ENCODE measurements at regions not wholly inside any gene's neighbourhood (a gene's known extent, or its start where the extent isn't known, plus 50 kb on each side); places are given as distances from the start of the nearest gene placed in this dataset.

DNA sequence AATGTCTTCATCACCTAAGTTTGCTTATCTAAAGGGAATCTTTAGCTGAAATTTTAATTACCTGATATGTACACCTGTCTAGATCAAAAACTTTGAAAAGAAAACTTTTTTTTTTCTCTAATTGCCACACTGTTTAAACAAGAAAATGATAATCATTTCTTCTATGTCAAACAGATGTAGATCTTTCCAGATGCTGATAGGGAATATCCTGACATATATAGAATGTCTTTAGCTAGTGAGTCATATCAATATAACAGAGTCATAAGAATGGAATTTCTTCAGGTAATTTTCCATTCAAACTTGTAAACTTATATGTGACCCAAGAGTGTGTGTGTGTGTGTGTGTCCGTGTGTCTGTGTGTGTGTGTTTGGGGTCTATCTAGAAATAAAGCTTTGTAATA is 271.9 kb downstream of the GPM6A start:
- DNase-seq (ENCODE audit: low read depth): peak; percentile 38
- H3K4me3 ChIP-seq (ENCODE audit: low read length): no peak overlapping the region
- TF ChIP-seq, protein P1, sequence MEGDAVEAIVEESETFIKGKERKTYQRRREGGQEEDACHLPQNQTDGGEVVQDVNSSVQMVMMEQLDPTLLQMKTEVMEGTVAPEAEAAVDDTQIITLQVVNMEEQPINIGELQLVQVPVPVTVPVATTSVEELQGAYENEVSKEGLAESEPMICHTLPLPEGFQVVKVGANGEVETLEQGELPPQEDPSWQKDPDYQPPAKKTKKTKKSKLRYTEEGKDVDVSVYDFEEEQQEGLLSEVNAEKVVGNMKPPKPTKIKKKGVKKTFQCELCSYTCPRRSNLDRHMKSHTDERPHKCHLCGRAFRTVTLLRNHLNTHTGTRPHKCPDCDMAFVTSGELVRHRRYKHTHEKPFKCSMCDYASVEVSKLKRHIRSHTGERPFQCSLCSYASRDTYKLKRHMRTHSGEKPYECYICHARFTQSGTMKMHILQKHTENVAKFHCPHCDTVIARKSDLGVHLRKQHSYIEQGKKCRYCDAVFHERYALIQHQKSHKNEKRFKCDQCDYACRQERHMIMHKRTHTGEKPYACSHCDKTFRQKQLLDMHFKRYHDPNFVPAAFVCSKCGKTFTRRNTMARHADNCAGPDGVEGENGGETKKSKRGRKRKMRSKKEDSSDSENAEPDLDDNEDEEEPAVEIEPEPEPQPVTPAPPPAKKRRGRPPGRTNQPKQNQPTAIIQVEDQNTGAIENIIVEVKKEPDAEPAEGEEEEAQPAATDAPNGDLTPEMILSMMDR (IDR thresholded peaks at IDR 0.05; ENCODE audit: insufficient read depth, low read depth, low read length, missing control alignments): no peak

DNA sequence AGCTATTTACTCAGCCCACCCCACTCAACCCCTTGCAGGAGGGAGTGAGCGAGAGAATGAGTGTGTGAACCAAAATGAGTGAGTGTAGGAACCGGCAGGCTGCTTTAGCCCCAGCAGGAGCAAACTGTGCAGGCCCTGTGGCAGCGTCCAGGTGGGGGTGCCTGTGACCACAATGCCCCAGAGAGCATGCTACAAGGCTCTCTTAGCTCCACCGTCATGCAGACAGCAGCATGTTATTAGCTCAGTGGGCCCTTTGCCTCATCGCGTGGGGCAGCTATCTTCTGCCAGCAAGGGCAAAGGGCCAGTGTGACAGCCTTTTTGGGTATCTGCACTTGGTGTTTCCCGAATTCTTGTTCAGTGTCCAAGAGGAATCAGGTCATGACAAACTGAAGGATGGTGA is 271.3 kb downstream of the GPM6A start:
- H3K4me3 ChIP-seq (ENCODE audit: low read length): no peak overlapping the region
- DNase-seq (ENCODE audit: low read depth): no peak
- TF ChIP-seq, protein P1 (IDR thresholded peaks at IDR 0.05; ENCODE audit: insufficient read depth, low read depth, low read length, missing control alignments): no peak

DNA sequence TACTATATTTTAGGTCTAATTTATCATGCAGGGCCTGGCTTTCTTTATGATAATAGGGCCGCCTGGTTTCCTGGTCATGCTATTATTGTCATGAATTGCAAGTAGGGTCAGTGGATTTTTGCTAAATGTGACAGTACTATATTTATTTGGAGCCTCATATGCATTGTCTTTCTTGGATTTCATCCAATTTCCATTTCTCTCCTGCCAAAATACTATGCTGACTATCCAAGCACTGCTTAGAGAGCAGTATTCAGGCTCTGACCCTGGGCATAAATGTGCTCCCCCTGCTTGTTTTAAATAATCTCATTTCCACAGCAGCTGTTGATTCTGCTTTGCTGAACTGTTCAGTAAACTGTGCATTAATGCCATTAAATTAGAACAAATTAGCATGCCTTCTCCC is 269.3 kb downstream of the GPM6A start:
- TF ChIP-seq, protein P1 (IDR thresholded peaks at IDR 0.05; ENCODE audit: insufficient read depth, low read depth, low read length, missing control alignments): no peak
- H3K4me3 ChIP-seq (ENCODE audit: low read length): no peak overlapping the region
- no peak for DNase-seq (ENCODE audit: low read depth)

DNA sequence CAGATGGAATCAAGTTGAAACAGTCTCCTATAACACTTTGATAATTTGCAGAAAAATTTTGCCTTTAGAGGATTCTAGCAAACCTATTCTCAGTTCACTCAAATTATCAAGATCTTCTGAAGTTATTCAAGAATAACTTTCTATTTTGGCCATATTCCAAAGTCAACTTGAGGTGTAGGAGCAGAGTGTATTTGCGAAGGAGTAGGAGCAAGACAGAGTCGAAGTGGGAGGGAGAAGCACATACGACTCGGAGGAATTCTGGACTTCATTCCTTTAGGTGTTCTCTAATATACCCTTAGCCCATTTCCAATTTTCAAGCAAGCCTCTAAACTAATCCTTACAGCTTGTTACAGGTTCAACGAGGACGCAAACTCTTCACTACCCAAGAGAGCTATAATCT is 252.9 kb downstream of the GPM6A start:
- no peak for DNase-seq (ENCODE audit: low read depth)
- TF ChIP-seq, protein P1 (IDR thresholded peaks at IDR 0.05; ENCODE audit: insufficient read depth, low read depth, low read length, missing control alignments): no peak
- no peak overlapping the region for H3K4me3 ChIP-seq (ENCODE audit: low read length)

DNA sequence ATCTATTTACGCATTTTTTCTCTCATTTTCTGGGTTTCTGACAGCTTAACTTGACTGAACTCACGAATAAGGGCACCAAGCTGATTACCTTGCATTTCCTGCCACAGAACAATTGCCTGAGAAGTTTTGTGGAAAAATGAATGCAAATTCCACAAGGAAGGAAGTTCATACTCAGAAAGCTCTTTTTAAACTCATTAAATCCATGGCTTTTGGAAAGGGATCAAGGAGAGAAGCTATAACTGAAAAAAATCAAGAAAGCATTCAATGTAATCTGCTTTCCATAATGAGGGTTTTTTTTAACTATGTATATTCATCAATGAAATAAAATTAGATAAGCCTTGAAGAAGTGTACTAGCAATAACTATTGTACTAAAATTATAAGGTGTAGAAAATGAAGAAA is 252.5 kb downstream of the GPM6A start:
- no peak overlapping the region for H3K4me3 ChIP-seq (ENCODE audit: low read length)
- TF ChIP-seq, protein P1 (IDR thresholded peaks at IDR 0.05; ENCODE audit: insufficient read depth, low read depth, low read length, missing control alignments): no peak
- DNase-seq (ENCODE audit: low read depth): no peak

DNA sequence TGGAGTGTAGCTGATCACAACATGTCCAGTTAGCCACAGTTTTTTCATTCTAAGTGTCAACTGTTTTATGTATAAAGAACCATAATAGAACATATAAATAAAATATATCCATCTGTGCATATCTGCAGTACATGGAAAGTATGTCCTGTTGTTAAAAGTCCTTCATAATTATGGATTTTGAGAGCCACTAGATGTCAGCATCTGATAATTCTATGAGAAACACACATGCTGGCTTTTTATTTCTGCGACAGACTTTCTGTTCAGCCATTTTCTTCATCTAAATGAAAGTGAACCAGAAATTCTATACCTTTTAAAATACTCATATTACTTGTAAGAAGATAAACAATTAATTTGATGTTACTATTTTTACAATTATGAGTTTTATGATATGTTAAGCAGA is 251.5 kb downstream of the GPM6A start:
- no peak overlapping the region for H3K4me3 ChIP-seq (ENCODE audit: low read length)
- DNase-seq (ENCODE audit: low read depth): peak; percentile 47
- TF ChIP-seq, protein P1 (IDR thresholded peaks at IDR 0.05; ENCODE audit: insufficient read depth, low read depth, low read length, missing control alignments): peak; percentile 25

DNA sequence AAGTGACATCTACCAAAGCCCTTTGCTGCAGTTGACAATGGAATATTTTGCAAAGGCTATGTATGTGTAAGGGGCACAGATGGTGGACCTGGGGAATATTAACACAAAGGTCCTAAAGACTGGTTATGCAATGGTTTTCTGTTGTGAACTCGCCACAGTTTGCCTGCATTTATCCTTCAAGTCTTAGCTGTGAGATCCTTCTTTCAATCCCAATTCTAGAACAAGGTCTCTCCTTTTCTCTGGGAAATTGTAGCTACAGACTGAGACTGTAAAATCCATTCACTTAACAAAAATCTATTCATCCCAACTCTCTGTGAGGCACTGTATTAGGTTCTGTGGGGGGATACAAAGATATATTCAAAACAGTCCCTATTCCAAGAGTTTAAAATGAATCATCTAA is 250.4 kb downstream of the GPM6A start:
- TF ChIP-seq, protein P1 (IDR thresholded peaks at IDR 0.05; ENCODE audit: insufficient read depth, low read depth, low read length, missing control alignments): no peak
- no peak for DNase-seq (ENCODE audit: low read depth)

More for the DNA sequence above, 250.4 kb downstream of the GPM6A start:
- H3K4me3 ChIP-seq (ENCODE audit: low read length): no peak overlapping the region

All from epithelial cell of esophagus (primary cell).